ENCODE measurements at regions not wholly inside any gene's neighbourhood (a gene's known extent, or its start where the extent isn't known, plus 50 kb on each side); places are given as distances from the start of the nearest gene placed in this dataset.

- H3K79me2 ChIP-seq (replicated peaks; ENCODE audit: insufficient read depth) = no peaks in the 10 kb centered on the region
- no peaks in the 10 kb centered on the region for H3K9me2 ChIP-seq (ENCODE audit: insufficient read depth)
- no peak overlapping the region for H3K27ac ChIP-seq (ENCODE audit: low read depth)
- no peaks in the 10 kb centered on the region for H3K36me3 ChIP-seq (ENCODE audit: insufficient read depth)
- no peak for TF ChIP-seq ZNF462 (CRISPR knock-in tag; IDR thresholded peaks at IDR 0.05)
- TF ChIP-seq EZH2 (IDR thresholded peaks at IDR 0.05; ENCODE audit: low read depth, unreplicated experiment) = no peak
- no peak for TF ChIP-seq STAT1 (IDR thresholded peaks at IDR 0.05; ENCODE audit: unreplicated experiment)
- no peak for TF ChIP-seq CTCF (conservative IDR thresholded peaks at IDR 0.05; ENCODE audit: low read depth in 2 of 2)
- no peak for TF ChIP-seq REST (IDR thresholded peaks at IDR 0.05; ENCODE audit: unreplicated experiment)
- TF ChIP-seq EZH2phosphoT487 (IDR thresholded peaks at IDR 0.05; ENCODE audit: unreplicated experiment) = no peak
- TF ChIP-seq ZNF331 (CRISPR knock-in tag; IDR thresholded peaks at IDR 0.05; ENCODE audit: low read depth) = no peak
- TF ChIP-seq NANOG (IDR thresholded peaks at IDR 0.05; ENCODE audit: borderline replicate concordance) = no peak
- no peak for TF ChIP-seq JUNB (IDR thresholded peaks at IDR 0.05; ENCODE audit: unreplicated experiment)
- TF ChIP-seq ETS1 (IDR thresholded peaks at IDR 0.05) = no peak
- TF ChIP-seq POLR2AphosphoS5 (IDR thresholded peaks at IDR 0.05; ENCODE audit: low read depth) = no peak
- no peak for TF ChIP-seq CREB1 (CRISPR knock-in tag; IDR thresholded peaks at IDR 0.05; ENCODE audit: low read depth)
- no peak for TF ChIP-seq ZNF114 (CRISPR knock-in tag; IDR thresholded peaks at IDR 0.05)
- no peaks in the 10 kb centered on the region for H4K20me1 ChIP-seq (replicated peaks; ENCODE audit: insufficient read depth)
- H2AFZ ChIP-seq = no peak overlapping the region
- Mint-ChIP-seq H3K4me1 (no peaks in the 10 kb centered on the region), H3K27me3 (ENCODE audit: insufficient read depth, low read depth, poor library complexity) (peaks cover 8% of the 10 kb centered on the region), H3K9me3 (no peaks in the 10 kb centered on the region), H3K27ac (no peak overlapping the region), H3K4me3 (no peak overlapping the region), H3K36me3 (ENCODE audit: low read depth) (no peaks in the 10 kb centered on the region)
- no peak overlapping the region for H3K4me2 ChIP-seq
- H3K27me3 ChIP-seq (ENCODE audit: insufficient read depth) = no peaks in the 10 kb centered on the region
- H3K4me3 ChIP-seq = no peak overlapping the region
- H3F3A ChIP-seq (replicated peaks; ENCODE audit: low read depth) = no peaks in the 10 kb centered on the region
- ATAC-seq (no peak), DNase-seq (ENCODE audit: low spot score) (no peak)
- H3K4me1 ChIP-seq (ENCODE audit: insufficient read depth) = no peaks in the 10 kb centered on the region
Observed at GRCh38 chr16:8397223-8397622, 193.1 kb downstream of the TMEM114 start.

Data from GM23338 (cell line).